SK-N-MC (cell line): ENCODE measurements at regions not wholly inside any gene's neighbourhood (a gene's known extent, or its start where the extent isn't known, plus 50 kb on each side); places are given as distances from the start of the nearest gene placed in this dataset.

Experiments used
- DNase-seq: peaks from one replicate; pipeline ENCODE4 v3.0.0-alpha.2; 2011; ENCODE audit warnings: low read depth, low spot score
- H3K27ac ChIP-seq: fragments of 200-600 bp; sonication (generic); 2 replicates; pipeline ENCODE4 v1.5.1; 2016; ENCODE audit warnings: mixed run types
- H3K36me3 ChIP-seq: fragments of 200-600 bp; sonication (generic); 2 replicates; pipeline ENCODE4 v1.6.1; 2017; ENCODE audit warnings: antibody characterized with exemption, low read length, mixed read lengths; ENCODE audit not compliant: insufficient read depth
- H3K4me3 ChIP-seq: fragments of 200-600 bp; sonication (generic); 2 replicates; pipeline ENCODE4 v1.5.1; 2016
- H3K9ac ChIP-seq: fragments of 200-600 bp; sonication (generic); 2 replicates; pipeline ENCODE4 v1.8.0; 2017; ENCODE audit warnings: mixed run types, mixed read lengths; ENCODE audit not compliant: insufficient read length
- H3K9me3 ChIP-seq: fragments of 200-600 bp; sonication (generic); 2 replicates; pipeline ENCODE4 v1.6.1; 2017; ENCODE audit warnings: low read depth, mild to moderate bottlenecking, antibody characterized with exemption, low read length, moderate library complexity, mixed read lengths
- EZH2 ChIP-seq: fragments of 200-600 bp; sonication (generic); IDR thresholded peaks from one replicate; pipeline ENCODE4 v1.6.1; 2017; ENCODE audit warnings: antibody characterized with exemption
- FOXP2 ChIP-seq: optimal IDR thresholded peaks from 2 replicates; pipeline ENCODE3; 2011; ENCODE audit warnings: mild to moderate bottlenecking, moderate library complexity; ENCODE audit not compliant: insufficient read depth; ENCODE audit errors: extremely low read length, control extremely low read depth
- POLR2AphosphoS5 ChIP-seq: IDR thresholded peaks from 2 replicates; pipeline ENCODE4 v1.6.1; 2012; ENCODE audit warnings: mild to moderate bottlenecking, low read depth, low read length, borderline replicate concordance

- H3K9me3 ChIP-seq: no peaks in the 10 kb centered on the region
- no peak for TF ChIP-seq FOXP2
- no peak for TF ChIP-seq EZH2
- no peak for TF ChIP-seq POLR2AphosphoS5
Measured at GRCh38 chr13:112229992-112230872, 145.9 kb upstream of the SPACA7 start.

GRCh38 chr13:112231451-112232083 is 144.6 kb upstream of the SPACA7 start:
- no peak for DNase-seq
- Histone ChIP-seq H3K36me3 (no peaks in the 10 kb centered on the region), H3K4me3 (no peak overlapping the region), H3K9me3 (no peaks in the 10 kb centered on the region), H3K9ac (no peak overlapping the region), H3K27ac (no peak overlapping the region)
- TF ChIP-seq EZH2: no peak
- no peak for TF ChIP-seq POLR2AphosphoS5
- TF ChIP-seq FOXP2: no peak

More at GRCh38 chr13:112229992-112230872, 145.9 kb upstream of the SPACA7 start:
- Histone ChIP-seq H3K4me3 (no peak overlapping the region), H3K9ac (no peak overlapping the region), H3K36me3 (no peaks in the 10 kb centered on the region), H3K27ac (no peak overlapping the region)
- no peak for DNase-seq

GRCh38 chr13:112233256-112233655 is 142.9 kb upstream of the SPACA7 start:
- no peak overlapping the region for H3K27ac ChIP-seq

DNA sequence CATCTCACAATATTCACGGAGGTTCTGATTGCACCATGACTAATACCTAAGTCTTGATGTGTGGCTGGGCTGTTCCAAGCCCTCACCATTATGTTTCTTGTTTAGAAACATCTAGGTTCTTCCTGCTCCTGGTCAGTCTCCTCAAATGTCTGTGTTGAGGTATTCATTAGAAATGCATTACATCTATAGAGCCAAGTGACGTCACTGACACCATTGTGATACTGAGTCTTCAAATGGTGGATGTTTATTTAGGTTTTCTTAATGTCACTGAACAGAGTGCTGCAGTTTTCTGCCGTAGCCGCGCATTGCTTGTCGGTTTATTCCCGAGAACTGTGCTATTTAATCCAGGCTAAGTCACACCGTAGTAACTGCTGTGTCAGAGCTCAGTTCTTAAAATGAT is 142.4 kb upstream of the SPACA7 start:
- Histone ChIP-seq H3K9me3 (no peaks in the 10 kb centered on the region), H3K27ac (no peak overlapping the region), H3K9ac (no peak overlapping the region), H3K4me3 (no peak overlapping the region), H3K36me3 (no peaks in the 10 kb centered on the region)
- DNase-seq: no peak
- TF ChIP-seq POLR2AphosphoS5: no peak
- no peak for TF ChIP-seq FOXP2
- no peak for TF ChIP-seq EZH2

More at GRCh38 chr13:112233256-112233655, 142.9 kb upstream of the SPACA7 start:
- Histone ChIP-seq H3K4me3 (no peak overlapping the region), H3K9ac (no peak overlapping the region), H3K36me3 (no peaks in the 10 kb centered on the region), H3K9me3 (no peaks in the 10 kb centered on the region)
- TF ChIP-seq FOXP2 (no peak), POLR2AphosphoS5 (no peak), EZH2 (no peak)
- no peak for DNase-seq

GRCh38 chr13:112234131-112234875 is 141.9 kb upstream of the SPACA7 start:
- DNase-seq: no peak
- H3K9me3 ChIP-seq: no peaks in the 10 kb centered on the region
- H3K27ac ChIP-seq: no peak overlapping the region
- no peak overlapping the region for H3K4me3 ChIP-seq
- no peaks in the 10 kb centered on the region for H3K36me3 ChIP-seq
- TF ChIP-seq EZH2 (no peak), POLR2AphosphoS5 (no peak), FOXP2 (no peak)
- no peak overlapping the region for H3K9ac ChIP-seq

DNA sequence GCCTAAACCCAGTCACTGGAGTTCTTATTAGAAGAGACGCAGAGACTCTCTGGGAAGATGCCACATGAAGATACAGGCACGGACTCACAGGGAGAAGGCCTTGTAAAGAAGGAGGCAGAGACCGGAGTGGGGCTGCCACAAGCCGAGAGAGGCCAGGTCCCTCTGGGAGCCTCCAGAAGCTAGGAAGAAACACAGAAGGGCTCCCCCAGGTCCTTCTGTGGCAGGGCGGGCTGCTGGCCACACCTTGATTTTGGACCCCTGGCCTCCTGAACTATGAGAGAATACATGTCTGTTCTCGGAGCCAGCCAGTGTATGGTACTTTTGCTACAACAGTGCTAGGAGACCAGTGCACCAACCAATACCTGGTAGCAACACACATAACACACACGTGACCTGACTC is 140.1 kb upstream of the SPACA7 start:
- no peak overlapping the region for H3K4me3 ChIP-seq
- no peaks in the 10 kb centered on the region for H3K9me3 ChIP-seq
- TF ChIP-seq POLR2AphosphoS5 (no peak), EZH2 (no peak), FOXP2 (no peak)
- no peak overlapping the region for H3K9ac ChIP-seq
- no peaks in the 10 kb centered on the region for H3K36me3 ChIP-seq
- no peak for DNase-seq
- no peak overlapping the region for H3K27ac ChIP-seq

GRCh38 chr13:112236539-112237197 is 139.5 kb upstream of the SPACA7 start:
- Histone ChIP-seq H3K9ac (no peak overlapping the region), H3K27ac (no peak overlapping the region), H3K36me3 (no peaks in the 10 kb centered on the region), H3K9me3 (no peaks in the 10 kb centered on the region), H3K4me3 (no peak overlapping the region)
- no peak for DNase-seq
- TF ChIP-seq FOXP2 (no peak), EZH2 (no peak), POLR2AphosphoS5 (no peak)
